Left ventricle myocardium inferior (tissue), 1 donor: ENCODE measurements at regions not wholly inside any gene's neighbourhood (a gene's known extent, or its start where the extent isn't known, plus 50 kb on each side); places are given as distances from the start of the nearest gene placed in this dataset.

Experiments
- DNase-seq: peaks from one replicate; pipeline ENCODE4 v3.0.0-alpha.2; 2020
- H3K27ac ChIP-seq: fragments of 200-600 bp; replicated peaks from 2 replicates; pipeline ENCODE4 v1.8.0; 2021
- H3K27me3 ChIP-seq: fragments of 200-600 bp; 2 replicates; pipeline ENCODE4 v1.8.0; 2021; ENCODE audit warnings: low read depth
- H3K36me3 ChIP-seq: fragments of 200-600 bp; 2 replicates; pipeline ENCODE4 v1.8.0; 2021
- H3K4me1 ChIP-seq: fragments of 200-600 bp; 2 replicates; pipeline ENCODE4 v1.8.0; 2021
- H3K4me3 ChIP-seq: fragments of 200-600 bp; 2 replicates; pipeline ENCODE4 v1.8.0; 2021; ENCODE audit warnings: mild to moderate bottlenecking, moderate library complexity
- H3K9me3 ChIP-seq: fragments of 200-600 bp; replicated peaks from 2 replicates; pipeline ENCODE4 v1.8.0; 2021
- CTCF ChIP-seq: fragments of 200-600 bp; IDR thresholded peaks from 2 replicates; pipeline ENCODE4 v1.8.0; 2021; ENCODE audit warnings: antibody characterized with exemption, mild to moderate bottlenecking, borderline replicate concordance
- intact Hi-C: fragments of 100-400 bp; cut with micrococcal nuclease; formaldehyde crosslinking; loops from one replicate; pipeline ENCODE4 v1.11.0; 2022
- donor health status: DM: no; HTN: yes; CAD: no; lungs with severe emphysema.

- H3K9me3 ChIP-seq = no peaks in the 10 kb centered on the region
- intact Hi-C loops = no loop called here
- no peak for DNase-seq
- no peak for TF ChIP-seq CTCF
- no peaks in the 10 kb centered on the region for H3K36me3 ChIP-seq
- H3K27me3 ChIP-seq = peaks cover 33% of the 10 kb centered on the region
- H3K4me1 ChIP-seq = no peaks in the 10 kb centered on the region
- H3K4me3 ChIP-seq = no peak overlapping the region
- H3K27ac ChIP-seq = no peak overlapping the region
Observed at GRCh38 chr11:129703846-129704245, 111.8 kb upstream of the TMEM45B start.

- H3K27ac ChIP-seq = no peak overlapping the region
- intact Hi-C loops = no loop called here
- no peak overlapping the region for H3K4me3 ChIP-seq
- no peak for DNase-seq
- H3K36me3 ChIP-seq = no peaks in the 10 kb centered on the region
- peaks cover 33% of the 10 kb centered on the region for H3K27me3 ChIP-seq
- no peaks in the 10 kb centered on the region for H3K4me1 ChIP-seq
- TF ChIP-seq CTCF = no peak
- no peaks in the 10 kb centered on the region for H3K9me3 ChIP-seq
Observed at GRCh38 chr11:129704831-129705230, 110.8 kb upstream of the TMEM45B start.

- H3K36me3 ChIP-seq = no peaks in the 10 kb centered on the region
- DNase-seq = no peak
- no peak for TF ChIP-seq CTCF
- H3K27me3 ChIP-seq = peaks cover 34% of the 10 kb centered on the region
- no peaks in the 10 kb centered on the region for H3K9me3 ChIP-seq
- no peaks in the 10 kb centered on the region for H3K4me1 ChIP-seq
- intact Hi-C loops = no loop called here
- no peak overlapping the region for H3K27ac ChIP-seq
- no peak overlapping the region for H3K4me3 ChIP-seq
Observed at GRCh38 chr11:129705341-129705740, 110.3 kb upstream of the TMEM45B start.

GRCh38 chr11:129705933-129706332, 109.7 kb upstream of the TMEM45B start:
- peaks cover 35% of the 10 kb centered on the region for H3K27me3 ChIP-seq
- H3K36me3 ChIP-seq = no peaks in the 10 kb centered on the region
- H3K9me3 ChIP-seq = no peaks in the 10 kb centered on the region
- no peaks in the 10 kb centered on the region for H3K4me1 ChIP-seq
- intact Hi-C loops = no loop called here
- H3K27ac ChIP-seq = no peak overlapping the region
- no peak for TF ChIP-seq CTCF
- no peak for DNase-seq
- no peak overlapping the region for H3K4me3 ChIP-seq

- peaks cover 10% of the 10 kb centered on the region for H3K9me3 ChIP-seq
- H3K27ac ChIP-seq = no peak overlapping the region
- no peaks in the 10 kb centered on the region for H3K4me1 ChIP-seq
- H3K4me3 ChIP-seq = no peak overlapping the region
- H3K27me3 ChIP-seq = peaks cover 40% of the 10 kb centered on the region
- TF ChIP-seq CTCF = no peak
- no peak for DNase-seq
- H3K36me3 ChIP-seq = no peaks in the 10 kb centered on the region
- intact Hi-C loops = no loop called here
Observed at GRCh38 chr11:129709801-129710398, 105.7 kb upstream of the TMEM45B start.
